Common myeloid progenitor, CD34-positive (primary cell): ENCODE measurements at regions not wholly inside any gene's neighbourhood (a gene's known extent, or its start where the extent isn't known, plus 50 kb on each side); places are given as distances from the start of the nearest gene placed in this dataset.
"Not testable (repeated sequence)": the region's sequence is repeated elsewhere in the genome, so short reads cannot be mapped to it uniquely, and the experiment has no call there.

Source experiments
- CTCF ChIA-PET: fragments of 350-600 bp; sonication (Branson Sonifier 250); formaldehyde crosslinking; loops from one replicate; lab custom pipeline; 2021; ENCODE audit warnings: antibody characterized with exemption; lab: Charles Lee
- POLR2A ChIA-PET: fragments of 350-600 bp; sonication (Branson Sonifier 250); formaldehyde crosslinking; loops from one replicate; lab custom pipeline; 2021; ENCODE audit warnings: antibody characterized with exemption; lab: Charles Lee
- DNase-seq, 3 donors: peaks; one replicate each; pipeline versions ENCODE4 v3.0.0 to v3.0.0-alpha.2; 2013
- H3K27ac ChIP-seq, 2 experiments: 1 replicate in 1 of 2; 2 replicates in 1 of 2; pipeline ENCODE4 v1.7.0; 2013; ENCODE audit warnings: inconsistent platforms in 2 of 2, low read length in 2 of 2, mild to moderate bottlenecking in 2 of 2, low read depth in 1 of 2, moderate library complexity in 1 of 2; ENCODE audit not compliant: severe bottlenecking in 2 of 2, insufficient read depth in 1 of 2, poor library complexity in 1 of 2
- H3K27me3 ChIP-seq, 5 experiments: replicated peaks in 2 of 5; 1 replicate in 3 of 5; 2 replicates in 2 of 5; pipeline versions ENCODE4 v1.6.1 to v1.7.0; 2013; ENCODE audit warnings: low read length in 4 of 5, mild to moderate bottlenecking in 2 of 5, moderate library complexity in 2 of 5, inconsistent platforms in 1 of 5; ENCODE audit not compliant: insufficient read depth in 5 of 5, control insufficient read depth in 4 of 5
- H3K36me3 ChIP-seq, 4 experiments: 1 replicate in 2 of 4; 2 replicates in 2 of 4; pipeline versions ENCODE4 v1.6.1 to v1.7.0; 2013; ENCODE audit warnings: low read length in 3 of 4, control low read depth in 1 of 4, mild to moderate bottlenecking in 1 of 4; ENCODE audit not compliant: control insufficient read depth in 4 of 4, insufficient read depth in 4 of 4
- H3K4me1 ChIP-seq, 4 experiments: 1 replicate in 3 of 4; 2 replicates in 1 of 4; pipeline versions ENCODE4 v1.6.1 to v1.7.1; 2013; ENCODE audit warnings: low read length in 3 of 4, mild to moderate bottlenecking in 3 of 4, control low read depth in 1 of 4, inconsistent platforms in 1 of 4, moderate library complexity in 1 of 4; ENCODE audit not compliant: control insufficient read depth in 4 of 4, insufficient read depth in 4 of 4; ENCODE audit errors: control extremely low read depth in 1 of 4
- H3K4me3 ChIP-seq, 7 experiments: 1 replicate in 4 of 7; 2 replicates in 3 of 7; pipeline versions ENCODE4 v1.5.1 to v1.7.0; 2013; ENCODE audit warnings: mild to moderate bottlenecking in 7 of 7, low read length in 6 of 7, moderate library complexity in 6 of 7, inconsistent platforms in 2 of 7, low read depth in 2 of 7, control low read depth in 1 of 7; ENCODE audit not compliant: insufficient read depth in 4 of 7, control insufficient read depth in 1 of 7; ENCODE audit errors: extremely low read depth in 1 of 7
- H3K9me3 ChIP-seq, 5 experiments: 1 replicate in 4 of 5; 2 replicates in 1 of 5; pipeline versions ENCODE4 v1.6.1 to v1.7.1; 2013; ENCODE audit warnings: low read length in 4 of 5, mild to moderate bottlenecking in 2 of 5, inconsistent platforms in 1 of 5, low read depth in 1 of 5, moderate library complexity in 1 of 5; ENCODE audit not compliant: control insufficient read depth in 4 of 5, insufficient read depth in 2 of 5; ENCODE audit errors: control extremely low read depth in 1 of 5
- WGBS: methylation state at CpG from one replicate; pipeline ENCODE4 v1.1.5; 2013; ENCODE audit not compliant: insufficient coverage; 5-methylcytosine and 5-hydroxymethylcytosine counted together

GRCh38 chr1:100597061-100597741 is 59.3 kb downstream of the GPR88 start:
- POLR2A ChIA-PET: no interaction called here
- CTCF ChIA-PET: no interaction called here
- H3K9me3 ChIP-seq: peaks cover 0 to 4% (median 1%) of the 10 kb centered on the region in 5 experiments
- WGBS: no CpG with 5 or more reads among the region's 1 CpG
- H3K36me3 ChIP-seq: no peaks in the 10 kb centered on the region
- peak; percentile 58 to 90 (median 84) for DNase-seq
- peak overlapping the region; percentile 61 to 81 for H3K27ac ChIP-seq
- H3K27me3 ChIP-seq: no peaks in the 10 kb centered on the region
- H3K4me1 ChIP-seq: peaks cover 4 to 16% (median 9%) of the 10 kb centered on the region in 4 experiments
- H3K4me3 ChIP-seq: peak overlapping the region in 2 of 7 experiments; percentile 22 to 37

DNA sequence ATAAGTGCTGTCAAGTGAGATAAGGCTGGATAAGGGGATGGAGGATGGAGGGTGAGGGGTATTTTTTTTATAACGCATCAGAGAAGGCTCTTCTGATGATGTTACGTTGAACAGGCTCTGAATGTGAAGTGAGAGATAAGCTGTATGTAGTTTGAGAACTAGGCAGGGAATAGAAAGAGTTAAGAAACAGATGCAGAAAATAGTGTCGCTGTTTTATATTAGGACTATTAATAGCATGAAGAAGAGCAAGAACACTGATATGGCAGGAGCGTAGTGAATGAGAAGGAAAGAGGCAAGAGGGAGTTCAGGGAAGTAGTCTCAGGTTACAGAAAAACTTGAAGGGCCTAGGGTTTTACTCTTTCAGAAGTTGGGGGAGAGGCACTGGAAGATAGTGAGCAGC is 59.8 kb downstream of the GPR88 start:
- Histone ChIP-seq H3K9me3 (peaks cover 0 to 4% (median 1%) of the 10 kb centered on the region in 5 experiments), H3K27me3 (no peaks in the 10 kb centered on the region), H3K4me1 (peaks cover 4 to 16% (median 9%) of the 10 kb centered on the region in 4 experiments), H3K27ac (peak overlapping the region; percentile 61 to 81), H3K36me3 (no peaks in the 10 kb centered on the region), H3K4me3 (peak overlapping the region in 2 of 7 experiments; percentile 22 to 37)
- DNase-seq: no peak
- ChIA-PET CTCF (no interaction called here), POLR2A (no interaction called here)
- WGBS: 8% methylated on average over 4 of the region's 4 CpGs

DNA sequence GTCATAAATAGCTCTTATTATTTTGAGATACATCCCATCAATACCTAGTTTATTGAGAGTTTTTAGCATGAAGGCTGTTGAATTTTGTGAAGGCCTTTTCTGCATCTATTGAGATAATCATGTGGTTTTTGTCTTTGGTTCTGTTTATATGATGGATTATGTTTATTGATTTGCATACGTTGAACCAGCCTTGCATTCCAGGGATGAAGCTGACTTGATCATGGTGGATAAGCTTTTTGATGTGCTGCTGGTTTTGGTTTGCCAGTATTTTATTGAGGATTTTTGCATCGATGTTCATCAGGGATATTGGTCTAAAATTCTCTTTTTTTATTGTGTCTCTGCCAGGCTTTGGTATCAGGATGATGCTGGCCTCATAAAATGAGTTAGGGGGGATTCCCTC is 62.4 kb downstream of the GPR88 start:
- H3K9me3 ChIP-seq: peaks cover 0 to 10% (median 1%) of the 10 kb centered on the region in 5 experiments
- peaks cover 4 to 16% (median 9%) of the 10 kb centered on the region in 4 experiments for H3K4me1 ChIP-seq
- H3K27me3 ChIP-seq, POLR2A ChIA-PET, H3K4me3 ChIP-seq, H3K36me3 ChIP-seq, DNase-seq, H3K27ac ChIP-seq, CTCF ChIA-PET: not testable (repeated sequence)
- no CpG with 5 or more reads among the region's 2 CpGs for WGBS

GRCh38 chr1:100602028-100602427 is 64.1 kb downstream of the GPR88 start:
- WGBS: 80% methylated on average over 1 of the region's 1 CpG
- H3K4me3 ChIP-seq, H3K4me1 ChIP-seq, DNase-seq, CTCF ChIA-PET, H3K36me3 ChIP-seq, POLR2A ChIA-PET, H3K27ac ChIP-seq, H3K27me3 ChIP-seq, H3K9me3 ChIP-seq: not testable (repeated sequence)

DNA sequence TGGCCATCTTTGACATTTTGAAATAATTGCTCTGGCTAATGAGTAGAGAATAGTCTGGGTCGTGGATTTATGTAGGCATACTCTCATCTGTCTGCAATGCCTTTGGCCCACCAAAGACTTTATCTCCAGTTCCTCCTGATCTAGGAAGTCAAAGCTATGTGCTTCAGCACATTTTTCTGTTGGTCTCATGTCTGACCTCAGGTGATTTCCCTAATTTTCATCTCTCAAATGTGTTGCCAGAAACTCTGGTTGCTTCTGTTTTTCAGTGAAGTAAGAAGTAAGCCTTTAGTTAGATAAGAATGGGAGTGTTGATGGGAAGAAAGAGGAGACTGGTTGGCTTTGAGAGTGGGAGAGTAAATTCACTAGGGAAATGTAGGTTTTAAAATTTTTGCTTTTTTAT is 66.4 kb downstream of the GPR88 start:
- H3K4me3 ChIP-seq: no peak overlapping the region
- H3K27me3 ChIP-seq: no peaks in the 10 kb centered on the region
- H3K4me1 ChIP-seq: no peaks in the 10 kb centered on the region
- DNase-seq: no peak
- POLR2A ChIA-PET: no interaction called here
- WGBS: 100% methylated on average over 1 of the region's 1 CpG
- no peak overlapping the region for H3K27ac ChIP-seq
- CTCF ChIA-PET: interaction anchor here (1.1 kb wide), 1 partner anchor 57 kb away, joined by 3 read pairs; no protein-coding TSS in a partner anchor
- no peaks in the 10 kb centered on the region for H3K36me3 ChIP-seq
- peaks cover 0 to 8% (median 0%) of the 10 kb centered on the region in 5 experiments for H3K9me3 ChIP-seq

DNA sequence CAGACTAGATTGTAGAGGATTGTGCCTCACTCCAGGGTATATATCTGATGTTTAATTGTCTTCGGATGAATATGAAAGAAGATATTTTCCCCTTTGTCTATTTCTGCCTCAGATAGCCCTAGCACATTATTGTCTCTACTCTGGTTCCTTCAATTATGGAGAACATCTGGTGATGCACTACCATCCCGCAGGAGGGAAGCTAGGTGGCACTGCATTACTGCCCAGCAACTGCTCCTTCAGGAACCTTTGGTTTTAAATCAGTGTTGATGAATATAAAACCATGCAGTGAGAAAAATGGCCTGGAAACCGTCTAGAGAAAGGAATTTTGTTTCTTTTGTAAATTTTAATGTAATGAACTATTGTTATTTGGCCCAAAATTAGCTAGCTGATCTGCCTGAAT is 68.5 kb downstream of the GPR88 start:
- Histone ChIP-seq H3K4me1 (no peaks in the 10 kb centered on the region), H3K36me3 (no peaks in the 10 kb centered on the region), H3K27me3 (no peaks in the 10 kb centered on the region), H3K27ac (no peak overlapping the region), H3K9me3 (peaks cover 0 to 8% (median 0%) of the 10 kb centered on the region in 5 experiments), H3K4me3 (no peak overlapping the region)
- DNase-seq: peak; percentile 40 to 64 (median 61)
- CTCF ChIA-PET: interaction anchor here (0.7 to 3.3 kb wide), 9 partner anchors 10 to 267 kb away, joined by 3 to 13 read pairs (median 4); no protein-coding TSS in a partner anchor
- 0% methylated on average over 1 of the region's 3 CpGs for WGBS
- POLR2A ChIA-PET: interaction anchor here (0.6 kb wide), 1 partner anchor 106 kb away, joined by 4 read pairs; no protein-coding TSS in a partner anchor

- WGBS: 100% methylated on average over 1 of the region's 1 CpG
These were observed 69.8 kb downstream of the GPR88 start for GRCh38 chr1:100607628-100608240.

More at GRCh38 chr1:100607628-100608240, 69.8 kb downstream of the GPR88 start:
- Histone ChIP-seq H3K36me3 (no peaks in the 10 kb centered on the region), H3K4me1 (no peaks in the 10 kb centered on the region), H3K4me3 (no peak overlapping the region), H3K9me3 (peaks cover 0 to 8% (median 0%) of the 10 kb centered on the region in 5 experiments), H3K27me3 (no peaks in the 10 kb centered on the region), H3K27ac (no peak overlapping the region)
- CTCF ChIA-PET: interaction anchor here (0.6 to 3.3 kb wide), 7 partner anchors 8 to 491 kb away, joined by 3 to 13 read pairs (median 5); no protein-coding TSS in a partner anchor
- no peak for DNase-seq
- POLR2A ChIA-PET: no interaction called here
